IPS DF 19.7 (cell line): ENCODE measurements at regions not wholly inside any gene's neighbourhood (a gene's known extent, or its start where the extent isn't known, plus 50 kb on each side); places are given as distances from the start of the nearest gene placed in this dataset.

Experiments
- DNase-seq: peaks from one replicate; pipeline ENCODE4 v3.0.0-alpha.2; 2013; ENCODE audit warnings: low read depth, low spot score

DNA sequence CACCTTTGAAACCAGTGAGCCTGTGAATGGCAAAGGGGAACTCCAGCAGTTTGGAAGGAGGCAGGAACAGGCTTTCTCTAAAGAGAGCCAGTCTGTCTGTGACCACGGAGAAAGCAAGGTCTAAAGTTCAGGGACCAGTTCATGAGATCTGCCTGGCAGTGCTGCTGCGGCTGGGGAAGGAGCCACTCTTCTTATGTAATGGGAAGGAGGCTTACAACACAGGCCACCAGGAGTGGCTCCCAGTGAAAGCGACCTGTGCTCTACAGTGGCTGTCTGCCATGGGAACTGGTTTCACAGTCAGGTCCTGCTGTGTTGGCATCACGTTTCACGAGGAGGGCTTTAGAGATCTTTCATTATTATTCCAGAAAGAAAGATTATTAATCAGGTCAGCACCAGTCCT lies 291.9 kb upstream of the PRDM1 start:
- DNase-seq = no peak

DNA sequence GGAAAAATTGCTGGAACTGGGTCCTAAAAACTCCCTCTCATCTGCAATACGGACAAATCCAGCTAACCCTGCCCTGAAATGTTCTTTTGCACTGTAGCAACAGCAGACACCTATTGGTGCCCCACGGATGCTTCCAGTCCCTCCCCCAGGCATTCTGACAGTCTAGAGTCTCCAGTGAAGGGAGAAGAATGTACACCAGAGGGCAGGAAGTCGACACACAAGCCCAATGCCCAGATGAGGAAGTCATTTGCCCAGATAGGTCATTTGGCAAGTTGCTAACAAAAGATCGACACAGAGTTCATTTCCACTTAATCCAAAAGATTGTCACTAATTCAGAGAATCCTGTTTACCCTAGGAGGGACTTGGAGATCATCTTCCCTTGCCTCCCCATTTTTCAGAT lies 293.0 kb upstream of the PRDM1 start:
- DNase-seq = no peak

DNA sequence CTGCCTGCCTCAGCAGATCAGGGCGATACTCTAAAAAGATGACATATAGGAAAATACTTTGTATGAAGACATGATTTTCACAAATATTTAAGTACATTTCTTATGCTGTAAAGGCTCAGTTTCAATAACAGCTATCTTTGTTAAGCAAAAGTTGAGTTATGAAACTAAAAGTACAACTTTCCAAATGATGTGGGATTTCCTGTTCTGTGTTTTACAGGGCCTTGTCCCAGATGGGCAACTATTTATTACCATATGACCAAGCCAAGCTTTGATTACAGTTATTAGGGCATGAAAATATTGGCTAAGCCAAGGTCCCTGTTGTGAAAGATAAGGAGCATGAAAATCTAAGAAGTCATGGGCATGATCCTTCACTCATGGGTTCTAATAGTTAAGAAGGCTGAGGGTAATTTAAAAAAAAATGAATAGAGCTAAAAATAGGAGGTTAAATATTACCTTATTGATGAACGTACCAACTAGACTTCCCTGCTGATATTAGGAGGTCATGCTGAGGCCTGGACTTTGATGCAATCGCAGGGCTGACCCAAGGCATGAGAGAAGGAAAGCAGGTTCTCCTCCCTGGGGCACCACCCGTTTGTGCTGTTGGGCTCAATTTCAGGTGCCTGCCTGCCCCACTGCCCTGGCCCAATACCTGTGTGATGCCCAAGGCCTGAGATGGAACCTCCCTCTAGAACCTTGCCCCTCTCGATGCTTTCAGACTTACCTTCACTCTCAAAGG lies 294.4 kb upstream of the PRDM1 start:
- no peak for DNase-seq

- DNase-seq = no peak
These were observed 295.0 kb upstream of the PRDM1 start for GRCh38 chr6:105791179-105791578.

- DNase-seq = no peak
These were observed 295.5 kb upstream of the PRDM1 start for GRCh38 chr6:105790635-105791034.

GRCh38 chr6:105789935-105790334 lies 296.2 kb upstream of the PRDM1 start:
- DNase-seq = no peak

- no peak for DNase-seq
These were observed 298.4 kb upstream of the PRDM1 start for GRCh38 chr6:105787747-105788146.

DNA sequence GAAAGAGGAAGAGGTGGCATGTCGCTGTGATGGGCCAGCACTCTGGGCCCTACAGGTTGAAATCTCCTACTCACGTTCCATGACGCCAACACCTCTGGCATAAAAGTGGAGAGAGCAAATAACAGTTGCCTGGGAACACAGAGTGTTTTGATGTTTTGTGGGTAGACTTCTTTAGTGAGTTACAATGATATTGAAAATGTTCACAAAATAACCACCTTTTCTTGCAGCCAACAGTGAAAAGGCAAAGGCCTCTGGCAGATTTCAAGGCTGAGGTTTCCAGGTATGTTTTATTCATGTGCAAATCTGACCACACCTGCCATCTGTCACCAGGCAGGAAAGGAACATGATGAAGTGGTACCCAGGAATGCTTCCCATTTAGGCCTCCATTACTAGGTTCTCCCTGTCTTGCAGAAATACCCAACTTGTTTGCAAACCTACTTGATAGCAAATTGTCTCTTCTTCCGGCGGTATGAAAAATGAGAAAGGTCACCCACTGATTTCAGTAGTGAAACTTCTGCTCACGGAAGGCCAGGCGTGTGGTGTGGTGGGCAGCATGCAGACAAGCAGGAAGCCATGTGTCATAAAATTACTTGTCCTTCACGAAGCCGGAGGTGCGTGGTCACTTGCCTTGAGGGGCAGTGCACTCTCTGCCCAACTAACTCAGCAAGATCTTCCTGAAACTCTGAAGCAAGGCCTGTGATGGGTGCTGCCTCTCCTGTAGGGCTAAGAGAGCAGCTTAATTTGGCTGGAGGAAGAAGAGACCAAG lies 299.1 kb upstream of the PRDM1 start:
- DNase-seq = no peak

- DNase-seq = no peak
These were observed 299.7 kb upstream of the PRDM1 start for GRCh38 chr6:105786449-105786848.

GRCh38 chr6:105785066-105785811 lies 300.9 kb upstream of the PRDM1 start:
- DNase-seq = no peak

GRCh38 chr6:105784179-105784578 lies 302.0 kb upstream of the PRDM1 start:
- no peak for DNase-seq

GRCh38 chr6:105783333-105783935 lies 302.7 kb upstream of the PRDM1 start:
- DNase-seq = no peak

DNA sequence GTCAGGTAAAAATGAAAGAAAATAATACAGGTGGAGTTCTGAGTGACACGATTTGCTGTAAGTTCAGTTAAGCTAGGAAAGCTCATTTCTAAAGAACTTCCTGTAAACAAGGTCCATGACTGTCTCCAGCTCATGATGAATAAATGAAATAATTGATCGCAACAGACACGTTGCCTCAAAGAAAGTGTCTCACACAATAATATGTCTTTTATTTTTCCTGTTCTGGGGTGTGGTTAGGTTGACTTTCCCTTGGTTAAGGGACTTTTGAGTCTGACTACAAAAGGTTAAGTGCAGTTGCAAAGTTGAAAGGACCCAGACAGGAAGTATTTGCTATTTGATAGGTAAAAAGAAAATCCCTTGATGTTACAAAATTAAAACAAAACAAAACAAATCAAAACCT lies 304.2 kb upstream of the PRDM1 start:
- no peak for DNase-seq

DNA sequence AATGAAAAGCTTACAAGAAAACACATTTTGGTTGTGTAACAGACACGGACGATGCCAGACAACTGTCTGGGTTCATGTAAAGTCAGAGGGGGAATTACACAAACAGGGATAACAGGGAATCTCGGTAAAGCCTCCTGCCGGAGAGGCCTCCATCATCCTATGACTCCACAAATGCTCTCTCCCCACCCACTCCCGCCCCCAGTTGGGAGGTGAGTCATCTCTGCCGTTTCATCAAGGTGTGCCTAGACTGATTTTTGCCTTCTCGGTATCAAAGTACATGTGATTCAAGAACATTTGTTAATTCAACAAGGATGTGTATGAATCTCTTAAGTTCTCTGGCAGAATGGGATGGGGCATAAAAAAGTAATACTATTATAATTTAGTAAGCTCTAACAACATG lies 304.9 kb upstream of the PRDM1 start:
- DNase-seq = no peak

GRCh38 chr6:105780146-105780860 lies 305.8 kb upstream of the PRDM1 start:
- DNase-seq = no peak

DNA sequence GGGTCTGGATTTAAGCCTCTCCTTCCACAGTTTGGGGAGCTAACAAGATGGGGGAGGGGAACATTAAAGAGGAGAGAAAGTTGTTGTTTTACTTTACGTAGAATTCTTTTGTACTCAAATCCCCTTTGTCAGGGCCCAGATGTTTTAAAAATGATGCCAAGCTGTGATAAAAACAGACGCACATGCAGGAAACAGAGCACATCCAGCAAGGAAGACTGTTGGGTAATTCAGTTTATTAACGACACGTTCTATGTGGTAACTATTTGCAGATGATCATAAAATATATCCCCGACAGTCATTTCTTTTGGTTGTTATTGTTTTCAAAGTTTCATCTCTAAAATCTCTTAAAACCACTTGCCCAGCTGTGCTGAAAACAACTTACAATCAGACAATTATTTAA lies 307.0 kb upstream of the PRDM1 start:
- DNase-seq = no peak

- no peak for DNase-seq
These were observed 311.0 kb upstream of the PRDM1 start for GRCh38 chr6:105775095-105775494.

GRCh38 chr6:105774247-105774646 lies 311.9 kb upstream of the PRDM1 start:
- no peak for DNase-seq

DNA sequence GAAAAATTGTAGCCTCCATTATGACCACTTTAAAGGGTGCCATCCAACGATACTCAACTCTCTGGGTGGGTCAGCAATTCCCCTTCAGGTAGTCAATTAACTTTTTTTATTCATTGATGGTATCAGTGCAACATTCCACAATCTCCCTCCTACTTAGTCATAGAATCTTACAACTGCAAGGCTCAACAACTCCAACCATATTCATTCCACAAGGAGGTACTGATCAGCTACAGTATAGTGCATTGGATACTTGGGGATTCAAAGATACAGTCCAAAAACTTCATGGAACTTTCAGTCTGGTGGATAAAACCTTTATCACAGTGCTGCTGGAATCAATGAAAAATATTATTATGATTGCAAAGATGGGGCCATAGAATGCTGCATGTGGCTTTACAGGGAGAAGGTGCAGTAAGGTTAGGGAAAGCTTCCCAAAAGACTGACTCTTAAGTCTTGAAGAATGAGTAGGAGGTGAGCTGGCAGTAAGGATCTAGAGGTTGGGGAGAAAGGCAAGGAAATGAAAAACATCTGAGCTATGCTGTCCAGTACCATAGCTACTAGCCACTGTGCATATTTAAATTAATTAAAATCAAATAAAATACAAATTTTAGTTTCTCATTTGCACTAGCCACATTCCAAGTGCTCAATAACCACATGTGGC lies 314.7 kb upstream of the PRDM1 start:
- DNase-seq = no peak

GRCh38 chr6:105769987-105770386 lies 316.1 kb upstream of the PRDM1 start:
- DNase-seq = no peak

GRCh38 chr6:105769197-105769596 lies 316.9 kb upstream of the PRDM1 start:
- no peak for DNase-seq
